ENCODE measurements at regions not wholly inside any gene's neighbourhood (a gene's known extent, or its start where the extent isn't known, plus 50 kb on each side); places are given as distances from the start of the nearest gene placed in this dataset.

- H3K4me3 Mint-ChIP-seq = no peak overlapping the region
- H4K20me1 ChIP-seq (replicated peaks; ENCODE audit: insufficient read depth) = no peaks in the 10 kb centered on the region
- H3K27ac Mint-ChIP-seq = no peak overlapping the region
- TF ChIP-seq, protein P1, sequence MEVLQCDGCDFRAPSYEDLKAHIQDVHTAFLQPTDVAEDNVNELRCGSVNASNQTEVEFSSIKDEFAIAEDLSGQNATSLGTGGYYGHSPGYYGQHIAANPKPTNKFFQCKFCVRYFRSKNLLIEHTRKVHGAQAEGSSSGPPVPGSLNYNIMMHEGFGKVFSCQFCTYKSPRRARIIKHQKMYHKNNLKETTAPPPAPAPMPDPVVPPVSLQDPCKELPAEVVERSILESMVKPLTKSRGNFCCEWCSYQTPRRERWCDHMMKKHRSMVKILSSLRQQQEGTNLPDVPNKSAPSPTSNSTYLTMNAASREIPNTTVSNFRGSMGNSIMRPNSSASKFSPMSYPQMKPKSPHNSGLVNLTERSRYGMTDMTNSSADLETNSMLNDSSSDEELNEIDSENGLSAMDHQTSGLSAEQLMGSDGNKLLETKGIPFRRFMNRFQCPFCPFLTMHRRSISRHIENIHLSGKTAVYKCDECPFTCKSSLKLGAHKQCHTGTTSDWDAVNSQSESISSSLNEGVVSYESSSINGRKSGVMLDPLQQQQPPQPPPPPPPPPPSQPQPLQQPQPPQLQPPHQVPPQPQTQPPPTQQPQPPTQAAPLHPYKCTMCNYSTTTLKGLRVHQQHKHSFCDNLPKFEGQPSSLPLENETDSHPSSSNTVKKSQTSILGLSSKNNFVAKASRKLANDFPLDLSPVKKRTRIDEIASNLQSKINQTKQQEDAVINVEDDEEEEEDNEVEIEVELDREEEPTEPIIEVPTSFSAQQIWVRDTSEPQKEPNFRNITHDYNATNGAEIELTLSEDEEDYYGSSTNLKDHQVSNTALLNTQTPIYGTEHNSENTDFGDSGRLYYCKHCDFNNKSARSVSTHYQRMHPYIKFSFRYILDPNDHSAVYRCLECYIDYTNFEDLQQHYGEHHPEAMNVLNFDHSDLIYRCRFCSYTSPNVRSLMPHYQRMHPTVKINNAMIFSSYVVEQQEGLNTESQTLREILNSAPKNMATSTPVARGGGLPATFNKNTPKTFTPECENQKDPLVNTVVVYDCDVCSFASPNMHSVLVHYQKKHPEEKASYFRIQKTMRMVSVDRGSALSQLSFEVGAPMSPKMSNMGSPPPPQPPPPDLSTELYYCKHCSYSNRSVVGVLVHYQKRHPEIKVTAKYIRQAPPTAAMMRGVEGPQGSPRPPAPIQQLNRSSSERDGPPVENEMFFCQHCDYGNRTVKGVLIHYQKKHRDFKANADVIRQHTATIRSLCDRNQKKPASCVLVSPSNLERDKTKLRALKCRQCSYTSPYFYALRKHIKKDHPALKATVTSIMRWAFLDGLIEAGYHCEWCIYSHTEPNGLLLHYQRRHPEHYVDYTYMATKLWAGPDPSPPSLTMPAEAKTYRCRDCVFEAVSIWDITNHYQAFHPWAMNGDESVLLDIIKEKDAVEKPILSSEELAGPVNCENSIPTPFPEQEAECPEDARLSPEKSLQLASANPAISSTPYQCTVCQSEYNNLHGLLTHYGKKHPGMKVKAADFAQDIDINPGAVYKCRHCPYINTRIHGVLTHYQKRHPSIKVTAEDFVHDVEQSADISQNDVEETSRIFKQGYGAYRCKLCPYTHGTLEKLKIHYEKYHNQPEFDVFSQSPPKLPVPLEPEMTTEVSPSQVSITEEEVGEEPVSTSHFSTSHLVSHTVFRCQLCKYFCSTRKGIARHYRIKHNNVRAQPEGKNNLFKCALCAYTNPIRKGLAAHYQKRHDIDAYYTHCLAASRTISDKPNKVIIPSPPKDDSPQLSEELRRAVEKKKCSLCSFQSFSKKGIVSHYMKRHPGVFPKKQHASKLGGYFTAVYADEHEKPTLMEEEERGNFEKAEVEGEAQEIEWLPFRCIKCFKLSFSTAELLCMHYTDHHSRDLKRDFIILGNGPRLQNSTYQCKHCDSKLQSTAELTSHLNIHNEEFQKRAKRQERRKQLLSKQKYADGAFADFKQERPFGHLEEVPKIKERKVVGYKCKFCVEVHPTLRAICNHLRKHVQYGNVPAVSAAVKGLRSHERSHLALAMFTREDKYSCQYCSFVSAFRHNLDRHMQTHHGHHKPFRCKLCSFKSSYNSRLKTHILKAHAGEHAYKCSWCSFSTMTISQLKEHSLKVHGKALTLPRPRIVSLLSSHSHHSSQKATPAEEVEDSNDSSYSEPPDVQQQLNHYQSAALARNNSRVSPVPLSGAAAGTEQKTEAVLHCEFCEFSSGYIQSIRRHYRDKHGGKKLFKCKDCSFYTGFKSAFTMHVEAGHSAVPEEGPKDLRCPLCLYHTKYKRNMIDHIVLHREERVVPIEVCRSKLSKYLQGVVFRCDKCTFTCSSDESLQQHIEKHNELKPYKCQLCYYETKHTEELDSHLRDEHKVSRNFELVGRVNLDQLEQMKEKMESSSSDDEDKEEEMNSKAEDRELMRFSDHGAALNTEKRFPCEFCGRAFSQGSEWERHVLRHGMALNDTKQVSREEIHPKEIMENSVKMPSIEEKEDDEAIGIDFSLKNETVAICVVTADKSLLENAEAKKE (CRISPR knock-in tag; IDR thresholded peaks at IDR 0.05) = no peak
- TF ChIP-seq, protein P2, sequence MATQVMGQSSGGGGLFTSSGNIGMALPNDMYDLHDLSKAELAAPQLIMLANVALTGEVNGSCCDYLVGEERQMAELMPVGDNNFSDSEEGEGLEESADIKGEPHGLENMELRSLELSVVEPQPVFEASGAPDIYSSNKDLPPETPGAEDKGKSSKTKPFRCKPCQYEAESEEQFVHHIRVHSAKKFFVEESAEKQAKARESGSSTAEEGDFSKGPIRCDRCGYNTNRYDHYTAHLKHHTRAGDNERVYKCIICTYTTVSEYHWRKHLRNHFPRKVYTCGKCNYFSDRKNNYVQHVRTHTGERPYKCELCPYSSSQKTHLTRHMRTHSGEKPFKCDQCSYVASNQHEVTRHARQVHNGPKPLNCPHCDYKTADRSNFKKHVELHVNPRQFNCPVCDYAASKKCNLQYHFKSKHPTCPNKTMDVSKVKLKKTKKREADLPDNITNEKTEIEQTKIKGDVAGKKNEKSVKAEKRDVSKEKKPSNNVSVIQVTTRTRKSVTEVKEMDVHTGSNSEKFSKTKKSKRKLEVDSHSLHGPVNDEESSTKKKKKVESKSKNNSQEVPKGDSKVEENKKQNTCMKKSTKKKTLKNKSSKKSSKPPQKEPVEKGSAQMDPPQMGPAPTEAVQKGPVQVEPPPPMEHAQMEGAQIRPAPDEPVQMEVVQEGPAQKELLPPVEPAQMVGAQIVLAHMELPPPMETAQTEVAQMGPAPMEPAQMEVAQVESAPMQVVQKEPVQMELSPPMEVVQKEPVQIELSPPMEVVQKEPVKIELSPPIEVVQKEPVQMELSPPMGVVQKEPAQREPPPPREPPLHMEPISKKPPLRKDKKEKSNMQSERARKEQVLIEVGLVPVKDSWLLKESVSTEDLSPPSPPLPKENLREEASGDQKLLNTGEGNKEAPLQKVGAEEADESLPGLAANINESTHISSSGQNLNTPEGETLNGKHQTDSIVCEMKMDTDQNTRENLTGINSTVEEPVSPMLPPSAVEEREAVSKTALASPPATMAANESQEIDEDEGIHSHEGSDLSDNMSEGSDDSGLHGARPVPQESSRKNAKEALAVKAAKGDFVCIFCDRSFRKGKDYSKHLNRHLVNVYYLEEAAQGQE (IDR thresholded peaks at IDR 0.05; ENCODE audit: unreplicated experiment) = no peak
- no peak for TF ChIP-seq POLR2AphosphoS5 (IDR thresholded peaks at IDR 0.05; ENCODE audit: low read depth)
- TF ChIP-seq, protein P3, sequence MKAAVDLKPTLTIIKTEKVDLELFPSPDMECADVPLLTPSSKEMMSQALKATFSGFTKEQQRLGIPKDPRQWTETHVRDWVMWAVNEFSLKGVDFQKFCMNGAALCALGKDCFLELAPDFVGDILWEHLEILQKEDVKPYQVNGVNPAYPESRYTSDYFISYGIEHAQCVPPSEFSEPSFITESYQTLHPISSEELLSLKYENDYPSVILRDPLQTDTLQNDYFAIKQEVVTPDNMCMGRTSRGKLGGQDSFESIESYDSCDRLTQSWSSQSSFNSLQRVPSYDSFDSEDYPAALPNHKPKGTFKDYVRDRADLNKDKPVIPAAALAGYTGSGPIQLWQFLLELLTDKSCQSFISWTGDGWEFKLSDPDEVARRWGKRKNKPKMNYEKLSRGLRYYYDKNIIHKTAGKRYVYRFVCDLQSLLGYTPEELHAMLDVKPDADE (IDR thresholded peaks at IDR 0.05) = no peak
- no peaks in the 10 kb centered on the region for H3K79me2 ChIP-seq (replicated peaks; ENCODE audit: insufficient read depth)
- no peaks in the 10 kb centered on the region for H3K36me3 Mint-ChIP-seq (ENCODE audit: low read depth)
- ATAC-seq (no peak), DNase-seq (ENCODE audit: low spot score) (no peak)
- H3K36me3 ChIP-seq (ENCODE audit: insufficient read depth) = no peaks in the 10 kb centered on the region
- H3K27me3 Mint-ChIP-seq (ENCODE audit: insufficient read depth, low read depth, poor library complexity) = no peaks in the 10 kb centered on the region
- H3K27me3 ChIP-seq (ENCODE audit: insufficient read depth) = no peaks in the 10 kb centered on the region
- H3K4me3 ChIP-seq = no peak overlapping the region
- H3F3A ChIP-seq (replicated peaks; ENCODE audit: low read depth) = no peaks in the 10 kb centered on the region
- no peaks in the 10 kb centered on the region for H3K9me2 ChIP-seq (ENCODE audit: insufficient read depth)
- no peaks in the 10 kb centered on the region for H3K4me1 Mint-ChIP-seq
- no peak overlapping the region for H3K4me2 ChIP-seq
- no peaks in the 10 kb centered on the region for H3K9me3 Mint-ChIP-seq
- H3K27ac ChIP-seq (ENCODE audit: low read depth) = no peak overlapping the region
- H3K4me1 ChIP-seq (ENCODE audit: insufficient read depth) = no peaks in the 10 kb centered on the region
- H2AFZ ChIP-seq = no peak overlapping the region
Measured at GRCh38 chrX:118220509-118220908, 103.9 kb upstream of the KLHL13 start.

All from GM23338 (cell line).